ENCODE measurements at regions not wholly inside any gene's neighbourhood (a gene's known extent, or its start where the extent isn't known, plus 50 kb on each side); places are given as distances from the start of the nearest gene placed in this dataset.

GRCh38 chr6:132902901-132903300 is 88.5 kb downstream of the RPS12 start:
- Histone ChIP-seq H3K4me1 (ENCODE audit: control insufficient read depth in 2 of 2, insufficient read depth in 2 of 2, low read length in 2 of 2) (no peaks in the 10 kb centered on the region), H3K27ac (ENCODE audit: low read depth in 1 of 2, low read length in 1 of 2) (no peak overlapping the region), H3K36me3 (ENCODE audit: control insufficient read depth in 2 of 2, insufficient read depth in 2 of 2, low read length in 1 of 2) (no peaks in the 10 kb centered on the region), H3K27me3 (ENCODE audit: control insufficient read depth in 2 of 2, insufficient read depth in 1 of 2, low read length in 1 of 2) (no peaks in the 10 kb centered on the region), H3K9me3 (ENCODE audit: control insufficient read depth in 2 of 2, insufficient read depth in 1 of 2, low read length in 1 of 2) (no peaks in the 10 kb centered on the region), H3K4me3 (ENCODE audit: low read length in 2 of 2) (no peak overlapping the region)
- DNase-seq (ENCODE audit: low read depth in 6 of 9, low spot score in 9 of 9): no peak
- 91% methylated on average over 6 of the region's 6 CpGs for WGBS

GRCh38 chr6:132907231-132907630 is 92.9 kb downstream of the RPS12 start:
- Histone ChIP-seq H3K4me1 (ENCODE audit: control insufficient read depth in 2 of 2, insufficient read depth in 2 of 2, low read length in 2 of 2) (no peaks in the 10 kb centered on the region), H3K27me3 (ENCODE audit: control insufficient read depth in 2 of 2, insufficient read depth in 1 of 2, low read length in 1 of 2) (no peaks in the 10 kb centered on the region), H3K4me3 (ENCODE audit: low read length in 2 of 2) (no peak overlapping the region), H3K9me3 (ENCODE audit: control insufficient read depth in 2 of 2, insufficient read depth in 1 of 2, low read length in 1 of 2) (no peaks in the 10 kb centered on the region), H3K27ac (ENCODE audit: low read depth in 1 of 2, low read length in 1 of 2) (no peak overlapping the region), H3K36me3 (ENCODE audit: control insufficient read depth in 2 of 2, insufficient read depth in 2 of 2, low read length in 1 of 2) (no peaks in the 10 kb centered on the region)
- WGBS: 92% methylated on average over 1 of the region's 1 CpG
- no peak for DNase-seq (ENCODE audit: low read depth in 6 of 9, low spot score in 9 of 9)

GRCh38 chr6:132907914-132908313 is 93.5 kb downstream of the RPS12 start:
- Histone ChIP-seq H3K4me1 (ENCODE audit: control insufficient read depth in 2 of 2, insufficient read depth in 2 of 2, low read length in 2 of 2) (no peaks in the 10 kb centered on the region), H3K27ac (ENCODE audit: low read depth in 1 of 2, low read length in 1 of 2) (no peak overlapping the region), H3K4me3 (ENCODE audit: low read length in 2 of 2) (no peak overlapping the region), H3K36me3 (ENCODE audit: control insufficient read depth in 2 of 2, insufficient read depth in 2 of 2, low read length in 1 of 2) (no peaks in the 10 kb centered on the region), H3K27me3 (ENCODE audit: control insufficient read depth in 2 of 2, insufficient read depth in 1 of 2, low read length in 1 of 2) (no peaks in the 10 kb centered on the region), H3K9me3 (ENCODE audit: control insufficient read depth in 2 of 2, insufficient read depth in 1 of 2, low read length in 1 of 2) (no peaks in the 10 kb centered on the region)
- WGBS: 89% methylated on average over 7 of the region's 7 CpGs
- no peak for DNase-seq (ENCODE audit: low read depth in 6 of 9, low spot score in 9 of 9)

GRCh38 chr6:132909742-132910141 is 95.4 kb downstream of the RPS12 start:
- H3K4me1 ChIP-seq (ENCODE audit: control insufficient read depth in 2 of 2, insufficient read depth in 2 of 2, low read length in 2 of 2): no peaks in the 10 kb centered on the region
- H3K4me3 ChIP-seq (ENCODE audit: low read length in 2 of 2): no peak overlapping the region
- H3K9me3 ChIP-seq (ENCODE audit: control insufficient read depth in 2 of 2, insufficient read depth in 1 of 2, low read length in 1 of 2): no peaks in the 10 kb centered on the region
- no peak overlapping the region for H3K27ac ChIP-seq (ENCODE audit: low read depth in 1 of 2, low read length in 1 of 2)
- WGBS: 99% methylated on average over 1 of the region's 1 CpG
- no peaks in the 10 kb centered on the region for H3K27me3 ChIP-seq (ENCODE audit: control insufficient read depth in 2 of 2, insufficient read depth in 1 of 2, low read length in 1 of 2)
- no peaks in the 10 kb centered on the region for H3K36me3 ChIP-seq (ENCODE audit: control insufficient read depth in 2 of 2, insufficient read depth in 2 of 2, low read length in 1 of 2)
- no peak for DNase-seq (ENCODE audit: low read depth in 6 of 9, low spot score in 9 of 9)

- no peaks in the 10 kb centered on the region for H3K4me1 ChIP-seq (ENCODE audit: control insufficient read depth in 2 of 2, insufficient read depth in 2 of 2, low read length in 2 of 2)
- H3K4me3 ChIP-seq (ENCODE audit: low read length in 2 of 2): no peak overlapping the region
- no peaks in the 10 kb centered on the region for H3K27me3 ChIP-seq (ENCODE audit: control insufficient read depth in 2 of 2, insufficient read depth in 1 of 2, low read length in 1 of 2)
- no peaks in the 10 kb centered on the region for H3K36me3 ChIP-seq (ENCODE audit: control insufficient read depth in 2 of 2, insufficient read depth in 2 of 2, low read length in 1 of 2)
- no peaks in the 10 kb centered on the region for H3K9me3 ChIP-seq (ENCODE audit: control insufficient read depth in 2 of 2, insufficient read depth in 1 of 2, low read length in 1 of 2)
- DNase-seq (ENCODE audit: low read depth in 6 of 9, low spot score in 9 of 9): no peak
- 55% methylated on average over 2 of the region's 2 CpGs for WGBS
- no peak overlapping the region for H3K27ac ChIP-seq (ENCODE audit: low read depth in 1 of 2, low read length in 1 of 2)
Measured at GRCh38 chr6:132910759-132911158, 96.4 kb downstream of the RPS12 start.

GRCh38 chr6:132919045-132919860 is 104.9 kb downstream of the RPS12 start:
- WGBS: 62% methylated on average over 4 of the region's 4 CpGs
- DNase-seq (ENCODE audit: low read depth in 6 of 9, low spot score in 9 of 9): no peak
- Histone ChIP-seq H3K4me3 (ENCODE audit: low read length in 2 of 2) (no peak overlapping the region), H3K27ac (ENCODE audit: low read depth in 1 of 2, low read length in 1 of 2) (no peak overlapping the region), H3K4me1 (ENCODE audit: control insufficient read depth in 2 of 2, insufficient read depth in 2 of 2, low read length in 2 of 2) (no peaks in the 10 kb centered on the region), H3K9me3 (ENCODE audit: control insufficient read depth in 2 of 2, insufficient read depth in 1 of 2, low read length in 1 of 2) (no peaks in the 10 kb centered on the region), H3K27me3 (ENCODE audit: control insufficient read depth in 2 of 2, insufficient read depth in 1 of 2, low read length in 1 of 2) (no peaks in the 10 kb centered on the region), H3K36me3 (ENCODE audit: control insufficient read depth in 2 of 2, insufficient read depth in 2 of 2, low read length in 1 of 2) (no peaks in the 10 kb centered on the region)

- DNase-seq (ENCODE audit: low read depth in 6 of 9, low spot score in 9 of 9): no peak
- H3K27ac ChIP-seq (ENCODE audit: low read depth in 1 of 2, low read length in 1 of 2): no peak overlapping the region
- 95% methylated on average over 4 of the region's 4 CpGs for WGBS
- H3K27me3 ChIP-seq (ENCODE audit: control insufficient read depth in 2 of 2, insufficient read depth in 1 of 2, low read length in 1 of 2): no peaks in the 10 kb centered on the region
- H3K9me3 ChIP-seq (ENCODE audit: control insufficient read depth in 2 of 2, insufficient read depth in 1 of 2, low read length in 1 of 2): no peaks in the 10 kb centered on the region
- H3K4me3 ChIP-seq (ENCODE audit: low read length in 2 of 2): no peak overlapping the region
- no peaks in the 10 kb centered on the region for H3K4me1 ChIP-seq (ENCODE audit: control insufficient read depth in 2 of 2, insufficient read depth in 2 of 2, low read length in 2 of 2)
- no peaks in the 10 kb centered on the region for H3K36me3 ChIP-seq (ENCODE audit: control insufficient read depth in 2 of 2, insufficient read depth in 2 of 2, low read length in 1 of 2)
Measured at GRCh38 chr6:132927713-132928112, 113.3 kb downstream of the RPS12 start.

- Histone ChIP-seq H3K4me3 (ENCODE audit: low read length in 2 of 2) (no peak overlapping the region), H3K27ac (ENCODE audit: low read depth in 1 of 2, low read length in 1 of 2) (no peak overlapping the region), H3K27me3 (ENCODE audit: control insufficient read depth in 2 of 2, insufficient read depth in 1 of 2, low read length in 1 of 2) (no peaks in the 10 kb centered on the region), H3K36me3 (ENCODE audit: control insufficient read depth in 2 of 2, insufficient read depth in 2 of 2, low read length in 1 of 2) (no peaks in the 10 kb centered on the region), H3K4me1 (ENCODE audit: control insufficient read depth in 2 of 2, insufficient read depth in 2 of 2, low read length in 2 of 2) (no peaks in the 10 kb centered on the region), H3K9me3 (ENCODE audit: control insufficient read depth in 2 of 2, insufficient read depth in 1 of 2, low read length in 1 of 2) (no peaks in the 10 kb centered on the region)
- WGBS: 84% methylated on average over 4 of the region's 4 CpGs
- DNase-seq (ENCODE audit: low read depth in 6 of 9, low spot score in 9 of 9): no peak
Measured at GRCh38 chr6:132929141-132929540, 114.8 kb downstream of the RPS12 start.

- no peaks in the 10 kb centered on the region for H3K36me3 ChIP-seq (ENCODE audit: control insufficient read depth in 2 of 2, insufficient read depth in 2 of 2, low read length in 1 of 2)
- H3K9me3 ChIP-seq (ENCODE audit: control insufficient read depth in 2 of 2, insufficient read depth in 1 of 2, low read length in 1 of 2): no peaks in the 10 kb centered on the region
Measured at GRCh38 chr6:132931313-132931712, 116.9 kb downstream of the RPS12 start.

More at GRCh38 chr6:132931313-132931712, 116.9 kb downstream of the RPS12 start:
- 82% methylated on average over 6 of the region's 6 CpGs for WGBS
- H3K27ac ChIP-seq (ENCODE audit: low read depth in 1 of 2, low read length in 1 of 2): no peak overlapping the region
- H3K27me3 ChIP-seq (ENCODE audit: control insufficient read depth in 2 of 2, insufficient read depth in 1 of 2, low read length in 1 of 2): no peaks in the 10 kb centered on the region
- no peak for DNase-seq (ENCODE audit: low read depth in 6 of 9, low spot score in 9 of 9)
- H3K4me1 ChIP-seq (ENCODE audit: control insufficient read depth in 2 of 2, insufficient read depth in 2 of 2, low read length in 2 of 2): no peaks in the 10 kb centered on the region
- no peak overlapping the region for H3K4me3 ChIP-seq (ENCODE audit: low read length in 2 of 2)
